GM12878 (cell line): ENCODE measurements at regions not wholly inside any gene's neighbourhood (a gene's known extent, or its start where the extent isn't known, plus 50 kb on each side); places are given as distances from the start of the nearest gene placed in this dataset.

Experiments
- ATAC-seq: fragments of 200-7000 bp; cut with Tn5 transposase; 3 replicates; pipeline ENCODE4 v1.9.1; 2020; ENCODE audit warnings: mild to moderate bottlenecking, moderate library complexity
- BruUV-seq: library from RNA; stranded (reverse); fragments of 400-500 nt; replicated peaks from 2 replicates; lab custom pipeline; 2021; lab: Mats Ljungman, UMichigan
- CTCF ChIA-PET: fragments of 300-600 bp; sonication (Branson Sonifier 250); formaldehyde crosslinking; extraction: SDS; loops from one replicate; lab custom pipeline; 2021; ENCODE audit warnings: inconsistent platforms; lab: Yijun Ruan, JAX
- POLR2A ChIA-PET: fragments of 350-600 bp; formaldehyde crosslinking; extraction: SDS; loops from one replicate; lab custom pipeline; 2021; ENCODE audit warnings: inconsistent platforms; lab: Charles Lee
- RAD21 ChIA-PET: fragments of 300-600 bp; sonication (Branson Sonifier 250); formaldehyde crosslinking; loops from one replicate; lab custom pipeline; 2023; ENCODE audit warnings: antibody characterized with exemption; ENCODE audit not compliant: unreplicated experiment; lab: Charles Lee
- SMC1A ChIA-PET: fragments of 300-600 bp; sonication (Branson Sonifier 250); formaldehyde crosslinking; loops from one replicate; lab custom pipeline; 2023; ENCODE audit not compliant: unreplicated experiment, uncharacterized antibody; lab: Charles Lee
- DNase-seq: peaks from one replicate; pipeline ENCODE4 v3.0.0-alpha.2; 2011; ENCODE audit warnings: low read depth, low spot score
- FAIRE-seq: peaks from 3 replicates; lab custom pipeline; 2011; peaks lifted over from hg19 to GRCh38; lab: Jason Lieb, UNC
- H2AFZ ChIP-seq: 2 replicates; pipeline ENCODE4 v1.6.0; 2011; ENCODE audit warnings: low read depth, low read length, control low read depth; ENCODE audit not compliant: control insufficient read depth
- H3K27ac ChIP-seq: 2 replicates; pipeline ENCODE4 v1.5.1; 2011; ENCODE audit warnings: control low read depth; ENCODE audit not compliant: control insufficient read depth, insufficient read depth
- H3K27me3 ChIP-seq, 2 experiments: replicated peaks in 1 of 2; 2 replicates each; pipeline versions ENCODE4 v1.6.0 to v1.6.1; 2011; ENCODE audit warnings: low read length in 1 of 2; ENCODE audit not compliant: control insufficient read depth in 2 of 2, insufficient read depth in 2 of 2
- H3K36me3 ChIP-seq, 2 experiments: 2 replicates each; pipeline ENCODE4 v1.5.1; 2011; ENCODE audit warnings: low read length in 1 of 2; ENCODE audit not compliant: control insufficient read depth in 2 of 2, insufficient read depth in 2 of 2
- H3K4me1 ChIP-seq: 2 replicates; pipeline ENCODE4 v1.6.1; 2011; ENCODE audit warnings: mild to moderate bottlenecking, low read length, moderate library complexity, mixed read lengths; ENCODE audit not compliant: control insufficient read depth, insufficient read depth
- H3K4me2 ChIP-seq: 2 replicates; pipeline ENCODE4 v1.6.0; 2011; ENCODE audit warnings: control low read depth; ENCODE audit not compliant: control insufficient read depth, insufficient read depth
- H3K4me3 ChIP-seq: fragments of 200-600 bp; sonication (generic); 2 replicates; pipeline ENCODE4 v1.5.1; 2016
- H3K79me2 ChIP-seq: 2 replicates; pipeline ENCODE4 v1.6.0; 2011; ENCODE audit warnings: low read length; ENCODE audit not compliant: control insufficient read depth, insufficient read depth
- H3K9ac ChIP-seq: 2 replicates; pipeline ENCODE4 v1.8.0; 2011; ENCODE audit warnings: low read length, control low read depth, mixed read lengths; ENCODE audit not compliant: control insufficient read depth, insufficient read depth
- H3K9me3 ChIP-seq: replicated peaks from 3 replicates; pipeline ENCODE4 v1.5.1; 2011; ENCODE audit warnings: mild to moderate bottlenecking, low read length; ENCODE audit not compliant: control insufficient read depth, insufficient read depth
- H4K20me1 ChIP-seq: 2 replicates; pipeline ENCODE4 v1.6.0; 2011; ENCODE audit not compliant: control insufficient read depth, insufficient read depth
- CREB1 ChIP-seq: IDR thresholded peaks from 2 replicates; pipeline ENCODE4 v1.6.1; 2012; ENCODE audit warnings: low read depth, mild to moderate bottlenecking, inconsistent platforms
- EZH2 ChIP-seq: IDR thresholded peaks from 2 replicates; pipeline ENCODE4 v1.6.1; 2012; ENCODE audit warnings: low read depth, mild to moderate bottlenecking, control low read depth, inconsistent platforms, low read length, borderline replicate concordance; ENCODE audit not compliant: control insufficient read depth
- JUND ChIP-seq: IDR thresholded peaks from 2 replicates; pipeline ENCODE4 v1.6.1; 2012; ENCODE audit warnings: low read depth, mild to moderate bottlenecking, low read length, improper control_type of control experiment, moderate library complexity
- NFYA ChIP-seq: IDR thresholded peaks from 2 replicates; pipeline ENCODE4 v1.6.1; 2011; ENCODE audit warnings: low read depth, mild to moderate bottlenecking, low read length, improper control_type of control experiment, borderline replicate concordance
- NFYB ChIP-seq: IDR thresholded peaks from 2 replicates; pipeline ENCODE4 v1.6.1; 2011; ENCODE audit warnings: low read depth, mild to moderate bottlenecking, low read length, improper control_type of control experiment, moderate library complexity; ENCODE audit not compliant: insufficient read depth
- SREBF1 ChIP-seq: IDR thresholded peaks from 2 replicates; pipeline ENCODE4 v1.6.1; 2012; ENCODE audit warnings: mild to moderate bottlenecking, low read length
- TBL1XR1 ChIP-seq: IDR thresholded peaks from 2 replicates; pipeline ENCODE4 v1.6.1; 2012; ENCODE audit warnings: low read depth, low read length, improper control_type of control experiment
- WGBS: methylation state at CpG from one replicate; pipeline ENCODE4 v1.1.6; 2016; ENCODE audit warnings: low lambda C conversion rate; ENCODE audit not compliant: insufficient replicate concordance, insufficient coverage; ENCODE audit errors: missing lambda C conversion rate; 5-methylcytosine and 5-hydroxymethylcytosine counted together
- in situ Hi-C: fragments of 300-500 bp; cut with MboI; formaldehyde crosslinking; loops from 9 replicates; pipeline ENCODE4 v1.14.3; 2018; ENCODE audit warnings: mixed read lengths
- intact Hi-C: fragments of 100-400 bp; cut with micrococcal nuclease; formaldehyde crosslinking; loops from one replicate; pipeline ENCODE4 v1.14.2; 2022; ENCODE audit not compliant: unreplicated experiment
- TF ChIP-seq, protein P1 (sequence below): fragments of 450-650 bp; formaldehyde crosslinking; IDR thresholded peaks from 2 replicates; pipeline ENCODE4 v1.4.0; 2022; ENCODE audit warnings: mild to moderate bottlenecking, moderate library complexity
- TF ChIP-seq, protein P2 (sequence below): fragments of 450-650 bp; formaldehyde crosslinking; IDR thresholded peaks from 2 replicates; pipeline ENCODE4 v1.5.0; 2022; ENCODE audit warnings: mild to moderate bottlenecking, missing genetic modification characterization
- TF ChIP-seq, protein P3 (sequence below): IDR thresholded peaks from 2 replicates; pipeline ENCODE4 v1.6.1; 2012; ENCODE audit warnings: low read length, inconsistent platforms

- CTCF ChIA-PET, result no interaction called here
- Histone ChIP-seq H3K27me3 (no peaks in the 10 kb centered on the region), H2AFZ (no peak overlapping the region), H3K27ac (no peak overlapping the region), H3K4me2 (no peak overlapping the region), H4K20me1 (no peaks in the 10 kb centered on the region), H3K4me3 (no peak overlapping the region), H3K4me1 (no peaks in the 10 kb centered on the region), H3K79me2 (no peaks in the 10 kb centered on the region), H3K9me3 (no peaks in the 10 kb centered on the region), H3K36me3 (no peaks in the 10 kb centered on the region), H3K9ac (no peak overlapping the region)
- in situ Hi-C loops (no loop called here), intact Hi-C loops (no loop called here)
- FAIRE-seq (no peak), ATAC-seq (no peak), DNase-seq (no peak)
- no TSS peak for BruUV-seq
- RAD21 ChIA-PET, result no interaction called here
- POLR2A ChIA-PET, result no interaction called here
- TF ChIP-seq EZH2 (no peak), CREB1 (no peak), NFYA (no peak)
- TF ChIP-seq, protein P1, sequence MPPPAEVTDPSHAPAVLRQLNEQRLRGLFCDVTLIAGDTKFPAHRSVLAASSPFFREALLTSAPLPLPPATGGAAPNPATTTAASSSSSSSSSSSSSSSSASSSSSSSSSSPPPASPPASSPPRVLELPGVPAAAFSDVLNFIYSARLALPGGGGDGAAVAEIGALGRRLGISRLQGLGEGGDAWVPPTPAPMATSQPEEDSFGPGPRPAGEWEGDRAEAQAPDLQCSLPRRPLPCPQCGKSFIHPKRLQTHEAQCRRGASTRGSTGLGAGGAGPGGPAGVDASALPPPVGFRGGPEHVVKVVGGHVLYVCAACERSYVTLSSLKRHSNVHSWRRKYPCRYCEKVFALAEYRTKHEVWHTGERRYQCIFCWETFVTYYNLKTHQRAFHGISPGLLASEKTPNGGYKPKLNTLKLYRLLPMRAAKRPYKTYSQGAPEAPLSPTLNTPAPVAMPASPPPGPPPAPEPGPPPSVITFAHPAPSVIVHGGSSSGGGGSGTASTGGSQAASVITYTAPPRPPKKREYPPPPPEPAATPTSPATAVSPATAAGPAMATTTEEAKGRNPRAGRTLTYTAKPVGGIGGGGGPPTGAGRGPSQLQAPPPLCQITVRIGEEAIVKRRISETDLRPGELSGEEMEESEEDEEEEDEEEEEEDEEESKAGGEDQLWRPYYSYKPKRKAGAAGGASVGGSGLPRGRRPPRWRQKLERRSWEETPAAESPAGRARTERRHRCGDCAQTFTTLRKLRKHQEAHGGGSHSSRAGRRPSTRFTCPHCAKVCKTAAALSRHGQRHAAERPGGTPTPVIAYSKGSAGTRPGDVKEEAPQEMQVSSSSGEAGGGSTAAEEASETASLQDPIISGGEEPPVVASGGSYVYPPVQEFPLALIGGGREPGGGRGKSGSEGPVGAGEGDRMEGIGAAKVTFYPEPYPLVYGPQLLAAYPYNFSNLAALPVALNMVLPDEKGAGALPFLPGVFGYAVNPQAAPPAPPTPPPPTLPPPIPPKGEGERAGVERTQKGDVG (CRISPR knock-in tag), result no peak
- SMC1A ChIA-PET, result no interaction called here
- 6% methylated on average over 4 of the region's 4 CpGs for WGBS
Measured at GRCh38 chr16:79468631-79469030, 131.9 kb downstream of the MAF start.

- in situ Hi-C loops (no loop called here), intact Hi-C loops (no loop called here)
- Histone ChIP-seq H3K27ac (no peak overlapping the region), H3K4me2 (no peak overlapping the region), H3K79me2 (no peaks in the 10 kb centered on the region), H3K9me3 (no peaks in the 10 kb centered on the region), H3K4me1 (no peaks in the 10 kb centered on the region), H3K27me3 (no peaks in the 10 kb centered on the region), H4K20me1 (no peaks in the 10 kb centered on the region), H3K36me3 (no peaks in the 10 kb centered on the region), H2AFZ (no peak overlapping the region), H3K9ac (no peak overlapping the region), H3K4me3 (no peak overlapping the region)
- CTCF ChIA-PET, result no interaction called here
- SMC1A ChIA-PET, result no interaction called here
- RAD21 ChIA-PET, result no interaction called here
- POLR2A ChIA-PET, result no interaction called here
- no peak for ATAC-seq
- no peak for FAIRE-seq
- BruUV-seq, result no TSS peak
- 9% methylated on average over 10 of the region's 10 CpGs for WGBS
- no peak for DNase-seq
- TF ChIP-seq, protein P2, sequence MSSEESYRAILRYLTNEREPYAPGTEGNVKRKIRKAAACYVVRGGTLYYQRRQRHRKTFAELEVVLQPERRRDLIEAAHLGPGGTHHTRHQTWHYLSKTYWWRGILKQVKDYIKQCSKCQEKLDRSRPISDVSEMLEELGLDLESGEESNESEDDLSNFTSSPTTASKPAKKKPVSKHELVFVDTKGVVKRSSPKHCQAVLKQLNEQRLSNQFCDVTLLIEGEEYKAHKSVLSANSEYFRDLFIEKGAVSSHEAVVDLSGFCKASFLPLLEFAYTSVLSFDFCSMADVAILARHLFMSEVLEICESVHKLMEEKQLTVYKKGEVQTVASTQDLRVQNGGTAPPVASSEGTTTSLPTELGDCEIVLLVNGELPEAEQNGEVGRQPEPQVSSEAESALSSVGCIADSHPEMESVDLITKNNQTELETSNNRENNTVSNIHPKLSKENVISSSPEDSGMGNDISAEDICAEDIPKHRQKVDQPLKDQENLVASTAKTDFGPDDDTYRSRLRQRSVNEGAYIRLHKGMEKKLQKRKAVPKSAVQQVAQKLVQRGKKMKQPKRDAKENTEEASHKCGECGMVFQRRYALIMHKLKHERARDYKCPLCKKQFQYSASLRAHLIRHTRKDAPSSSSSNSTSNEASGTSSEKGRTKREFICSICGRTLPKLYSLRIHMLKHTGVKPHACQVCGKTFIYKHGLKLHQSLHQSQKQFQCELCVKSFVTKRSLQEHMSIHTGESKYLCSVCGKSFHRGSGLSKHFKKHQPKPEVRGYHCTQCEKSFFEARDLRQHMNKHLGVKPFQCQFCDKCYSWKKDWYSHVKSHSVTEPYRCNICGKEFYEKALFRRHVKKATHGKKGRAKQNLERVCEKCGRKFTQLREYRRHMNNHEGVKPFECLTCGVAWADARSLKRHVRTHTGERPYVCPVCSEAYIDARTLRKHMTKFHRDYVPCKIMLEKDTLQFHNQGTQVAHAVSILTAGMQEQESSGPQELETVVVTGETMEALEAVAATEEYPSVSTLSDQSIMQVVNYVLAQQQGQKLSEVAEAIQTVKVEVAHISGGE (CRISPR knock-in tag), result no peak
- TF ChIP-seq JUND, result no peak
- TF ChIP-seq, protein P3, sequence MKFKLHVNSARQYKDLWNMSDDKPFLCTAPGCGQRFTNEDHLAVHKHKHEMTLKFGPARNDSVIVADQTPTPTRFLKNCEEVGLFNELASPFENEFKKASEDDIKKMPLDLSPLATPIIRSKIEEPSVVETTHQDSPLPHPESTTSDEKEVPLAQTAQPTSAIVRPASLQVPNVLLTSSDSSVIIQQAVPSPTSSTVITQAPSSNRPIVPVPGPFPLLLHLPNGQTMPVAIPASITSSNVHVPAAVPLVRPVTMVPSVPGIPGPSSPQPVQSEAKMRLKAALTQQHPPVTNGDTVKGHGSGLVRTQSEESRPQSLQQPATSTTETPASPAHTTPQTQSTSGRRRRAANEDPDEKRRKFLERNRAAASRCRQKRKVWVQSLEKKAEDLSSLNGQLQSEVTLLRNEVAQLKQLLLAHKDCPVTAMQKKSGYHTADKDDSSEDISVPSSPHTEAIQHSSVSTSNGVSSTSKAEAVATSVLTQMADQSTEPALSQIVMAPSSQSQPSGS, result no peak
- TF ChIP-seq NFYB, result no peak
- TF ChIP-seq TBL1XR1, result no peak
- TF ChIP-seq SREBF1, result no peak
Measured at GRCh38 chr16:79468121-79468552, 132.4 kb downstream of the MAF start.
